Activated CD8-positive, alpha-beta memory T cell treated with anti-CD3 and anti-CD28 coated beads, Interleukin-2, amount 50 U/mL, for 24 hours (primary cell): ENCODE measurements at regions not wholly inside any gene's neighbourhood (a gene's known extent, or its start where the extent isn't known, plus 50 kb on each side); places are given as distances from the start of the nearest gene placed in this dataset.

Experiments
- DNase-seq: peaks from one replicate; pipeline ENCODE4 v3.0.0-alpha.2; 2020; ENCODE audit errors: extremely low read depth

DNA sequence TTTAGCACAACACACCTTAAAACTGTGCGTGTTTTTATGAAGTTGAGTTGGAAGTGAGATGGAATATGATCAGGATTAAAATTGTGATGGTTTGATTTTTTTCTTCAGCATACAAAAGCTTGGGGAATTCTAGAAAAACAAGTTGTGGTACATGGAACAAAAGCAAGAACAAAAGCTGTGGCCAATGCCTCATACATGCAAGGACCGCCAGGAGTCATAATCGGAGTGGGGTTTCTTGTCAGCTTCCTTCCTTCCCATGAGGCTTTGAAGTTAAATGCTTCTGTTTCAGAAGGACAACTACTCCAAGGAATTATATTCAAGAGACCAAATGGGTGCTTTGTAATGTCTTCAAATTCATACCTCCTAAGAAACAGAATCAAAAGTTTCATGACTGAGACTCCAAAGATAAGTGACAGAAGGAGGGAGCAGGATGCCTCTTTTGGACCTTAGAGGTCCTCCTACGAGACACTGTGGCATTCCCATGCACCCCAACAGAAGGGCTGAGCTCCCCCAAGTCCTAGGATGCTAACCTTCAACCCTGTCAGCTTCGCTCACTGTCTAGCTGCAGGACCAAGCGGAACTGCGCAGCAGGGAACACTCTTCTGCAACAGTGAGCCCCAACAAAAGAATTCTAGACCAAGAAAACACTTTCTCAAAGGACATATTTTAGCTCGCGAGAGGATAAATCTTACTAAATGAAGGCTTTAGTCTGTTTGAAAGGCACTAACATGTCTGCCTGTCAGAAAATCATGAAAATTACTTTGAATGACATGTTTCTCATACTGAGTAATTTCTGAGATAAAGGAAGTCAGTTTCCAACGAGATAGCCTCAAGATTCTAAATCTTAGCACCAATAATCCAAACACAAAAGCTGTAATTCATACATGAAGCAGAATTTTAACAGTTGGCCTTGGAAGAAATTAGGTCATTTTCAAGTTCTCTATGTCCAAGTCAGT, 108.5 kb upstream of the NHSL1 start:
- no peak for DNase-seq

- no peak for DNase-seq
Observed at GRCh38 chr6:138608896-138609295, 109.6 kb upstream of the NHSL1 start.

DNA sequence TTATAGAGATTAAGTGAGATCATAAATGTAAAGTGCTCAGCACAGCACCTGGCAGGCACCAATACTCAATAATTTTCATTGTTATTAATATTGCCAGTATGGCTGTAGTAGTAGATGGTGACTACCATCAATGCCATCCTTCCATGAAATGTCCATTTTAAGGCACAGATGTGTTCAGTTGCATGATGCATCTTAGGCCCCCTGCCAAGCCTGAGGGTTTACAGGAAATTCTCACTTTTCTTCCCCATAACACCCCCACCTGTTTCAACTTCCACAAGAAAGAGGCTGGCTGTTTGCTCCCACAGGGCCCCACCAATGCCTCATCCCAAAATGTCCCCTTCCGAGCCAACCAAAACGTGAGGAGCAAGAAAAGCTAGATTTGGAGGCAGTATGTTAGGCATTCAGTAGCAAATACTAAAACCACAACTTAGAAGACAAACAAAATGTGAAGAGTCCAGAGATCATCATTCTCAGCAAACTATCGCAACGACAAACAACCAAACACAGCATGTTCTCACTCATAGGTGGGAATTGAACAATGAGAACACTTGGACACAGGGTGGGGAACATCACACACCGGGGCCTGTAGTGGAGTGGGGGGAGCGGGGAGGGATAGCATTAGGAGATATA, 110.6 kb upstream of the NHSL1 start:
- no peak for DNase-seq

- no peak for DNase-seq
Observed at GRCh38 chr6:138610816-138611215, 111.5 kb upstream of the NHSL1 start.

- DNase-seq: no peak
Observed at GRCh38 chr6:138614151-138614550, 114.9 kb upstream of the NHSL1 start.

- no peak for DNase-seq
Observed at GRCh38 chr6:138618168-138618567, 118.9 kb upstream of the NHSL1 start.

DNA sequence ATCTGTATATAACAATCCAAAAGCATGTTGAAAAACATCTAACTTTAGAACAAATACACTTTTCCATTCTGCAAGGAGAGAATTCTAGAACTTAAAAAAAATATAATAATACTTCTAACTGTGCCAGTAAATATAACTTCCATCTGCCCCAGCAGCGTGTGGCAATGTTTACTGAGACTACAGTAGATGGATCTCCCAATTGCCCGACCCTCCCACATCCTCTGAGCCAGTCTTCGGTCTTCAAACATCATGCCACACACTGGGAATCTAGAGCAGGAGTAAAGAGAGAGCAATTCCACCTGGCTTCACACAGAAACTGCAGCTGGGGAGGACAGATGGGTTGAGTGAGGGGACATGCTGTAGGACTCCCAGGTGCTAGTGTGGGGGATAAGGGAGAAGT, 121.3 kb upstream of the NHSL1 start:
- DNase-seq: no peak

DNA sequence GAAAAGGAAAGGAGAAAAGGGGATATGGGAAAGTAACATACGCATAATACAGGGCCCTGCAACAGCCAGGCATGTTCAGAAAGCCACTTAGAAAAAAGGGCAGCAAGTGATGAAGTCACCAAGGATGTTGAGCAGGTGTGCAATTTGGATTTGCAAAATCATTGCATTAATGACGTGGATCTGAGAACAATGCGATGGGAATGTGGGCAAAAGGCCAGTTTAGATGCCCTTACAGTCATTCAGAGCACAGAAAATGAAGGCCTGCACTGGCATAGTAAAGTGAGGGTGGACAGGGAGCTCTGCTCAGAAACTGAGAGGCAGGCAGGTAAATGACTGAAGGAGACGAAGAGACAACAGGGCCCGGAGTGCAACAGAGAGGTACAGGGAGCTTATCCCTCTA, 123.7 kb upstream of the NHSL1 start:
- DNase-seq: no peak

GRCh38 chr6:138631566-138631965, 132.3 kb upstream of the NHSL1 start:
- DNase-seq: no peak

- no peak for DNase-seq
Observed at GRCh38 chr6:138637822-138638221, 135.7 kb upstream of the CCDC28A start.

DNA sequence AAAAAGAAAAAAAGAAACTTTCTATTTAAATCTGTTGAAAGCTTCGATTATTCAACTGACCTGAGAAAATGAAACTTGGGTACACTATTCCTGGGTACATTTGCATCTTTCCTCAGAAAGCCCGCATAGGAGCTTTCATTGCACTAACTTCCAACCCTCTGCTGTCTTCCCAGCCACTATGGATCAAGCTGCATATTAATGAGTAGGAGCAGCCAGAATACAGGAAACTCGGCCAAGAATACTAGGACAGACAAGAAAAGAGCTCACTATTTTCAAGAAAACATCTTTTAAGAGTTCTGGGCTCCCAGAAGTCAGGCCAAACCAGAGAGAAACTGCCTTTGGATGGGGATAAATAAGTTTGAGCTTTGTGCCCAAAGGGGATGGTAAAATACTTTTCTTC, 135.0 kb upstream of the CCDC28A start:
- no peak for DNase-seq

- no peak for DNase-seq
Observed at GRCh38 chr6:138640028-138640427, 133.5 kb upstream of the CCDC28A start.

DNA sequence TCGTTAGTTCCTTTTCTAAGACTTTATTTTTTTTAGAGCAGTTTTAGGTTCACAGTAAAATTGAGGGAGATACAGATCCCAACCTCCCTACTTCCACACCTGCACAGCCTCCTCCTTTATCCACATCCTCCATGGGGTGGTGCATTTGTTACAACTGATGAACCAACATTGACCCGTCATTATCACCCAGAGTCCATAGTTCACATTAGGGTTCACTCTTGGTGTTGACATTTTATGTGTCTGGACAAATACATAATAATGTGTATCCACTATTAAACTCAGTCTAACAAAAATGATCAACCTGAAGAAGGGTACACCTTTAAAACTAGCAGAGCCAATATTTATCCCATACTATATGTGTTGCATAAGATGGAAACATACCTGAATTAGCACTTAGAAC, 130.4 kb upstream of the CCDC28A start:
- DNase-seq: no peak

DNA sequence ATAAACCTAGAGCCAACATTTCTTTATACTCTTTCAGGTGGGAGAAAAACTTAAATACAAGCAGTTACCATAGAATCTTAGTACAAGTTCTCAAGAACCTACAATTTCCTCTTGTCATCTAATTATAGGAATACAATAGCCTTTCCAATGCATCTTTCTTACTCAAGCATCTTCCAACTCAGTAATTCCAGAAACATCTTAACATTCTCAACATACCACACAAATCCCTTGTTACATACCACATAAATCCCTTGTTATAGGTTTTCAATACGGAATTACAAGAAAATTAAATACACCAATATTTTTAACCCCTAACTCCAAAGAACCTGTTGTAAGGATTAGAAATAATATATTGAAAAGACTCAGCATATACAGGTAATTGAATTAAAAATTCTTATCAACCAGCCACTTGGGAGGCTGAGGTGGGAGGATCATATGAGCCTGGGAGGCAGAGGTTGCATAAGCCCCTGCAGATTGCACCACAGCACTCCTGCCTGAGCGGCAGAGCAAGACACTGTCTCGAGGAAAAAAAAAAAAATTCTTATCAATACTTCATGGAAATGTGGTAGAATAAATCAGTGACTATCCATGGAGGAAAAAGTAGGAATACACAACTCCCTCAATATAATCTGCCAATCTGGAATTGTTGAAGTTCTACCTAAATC, 127.5 kb upstream of the CCDC28A start:
- DNase-seq: no peak

- no peak for DNase-seq
Observed at GRCh38 chr6:138647006-138647405, 126.6 kb upstream of the CCDC28A start.

DNA sequence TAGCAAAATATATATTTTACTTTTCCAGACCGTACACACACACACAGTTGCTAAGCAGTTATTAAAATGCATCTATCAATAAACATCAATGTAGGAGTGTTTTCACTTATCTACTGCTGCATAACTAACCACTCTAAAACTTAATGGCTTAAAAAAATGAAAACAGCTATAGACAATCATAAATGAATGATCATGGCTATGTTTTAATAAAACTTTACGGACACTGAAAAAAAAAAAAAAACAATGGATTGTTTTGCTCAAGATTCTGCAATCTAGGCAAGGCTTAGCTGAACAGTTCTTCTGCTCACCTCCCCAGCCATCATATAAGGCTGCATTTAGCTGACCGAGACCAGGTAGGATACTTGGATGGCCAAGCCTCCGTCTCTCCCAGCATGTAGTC, 125.4 kb upstream of the CCDC28A start:
- DNase-seq: no peak

- DNase-seq: no peak
Observed at GRCh38 chr6:138651491-138651890, 122.1 kb upstream of the CCDC28A start.

DNA sequence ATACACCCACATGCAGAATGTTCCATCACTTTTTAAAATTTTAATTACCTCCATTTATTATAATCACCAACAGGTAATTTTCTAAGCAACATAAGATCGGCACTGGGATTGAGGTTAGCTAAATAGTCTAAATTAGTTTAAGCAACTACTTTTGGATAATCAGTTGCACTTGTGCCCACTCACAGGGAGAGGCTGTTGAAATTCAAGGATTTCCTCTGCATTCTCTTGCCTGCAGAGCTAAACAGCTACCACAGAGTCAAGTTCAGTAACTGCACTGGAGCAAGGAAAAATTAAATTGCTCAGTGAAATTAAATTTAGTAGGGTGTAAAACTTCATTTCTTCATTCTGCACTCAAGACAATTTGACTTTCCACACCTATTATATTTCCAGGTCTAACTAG, 120.7 kb upstream of the CCDC28A start:
- DNase-seq: no peak

DNA sequence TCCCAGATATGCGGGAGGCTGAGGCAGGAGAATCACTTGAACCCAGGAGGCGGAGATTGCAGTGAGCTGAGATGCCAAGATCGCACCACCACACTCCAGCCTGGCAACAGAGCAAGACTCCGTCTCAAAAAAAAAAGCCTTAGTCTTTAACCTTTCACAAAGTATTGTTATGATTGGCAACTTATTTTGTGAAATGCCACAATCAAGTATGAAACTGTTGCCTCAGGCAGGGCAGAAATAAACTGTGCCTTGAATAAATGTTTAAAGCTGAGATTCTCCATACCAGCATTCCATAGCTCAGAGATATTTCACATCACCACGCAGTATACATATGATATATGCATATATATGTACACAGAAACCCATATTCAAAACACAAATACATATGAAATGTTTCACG, 120.1 kb upstream of the CCDC28A start:
- no peak for DNase-seq

GRCh38 chr6:138654715-138655634, 118.6 kb upstream of the CCDC28A start:
- DNase-seq: no peak

DNA sequence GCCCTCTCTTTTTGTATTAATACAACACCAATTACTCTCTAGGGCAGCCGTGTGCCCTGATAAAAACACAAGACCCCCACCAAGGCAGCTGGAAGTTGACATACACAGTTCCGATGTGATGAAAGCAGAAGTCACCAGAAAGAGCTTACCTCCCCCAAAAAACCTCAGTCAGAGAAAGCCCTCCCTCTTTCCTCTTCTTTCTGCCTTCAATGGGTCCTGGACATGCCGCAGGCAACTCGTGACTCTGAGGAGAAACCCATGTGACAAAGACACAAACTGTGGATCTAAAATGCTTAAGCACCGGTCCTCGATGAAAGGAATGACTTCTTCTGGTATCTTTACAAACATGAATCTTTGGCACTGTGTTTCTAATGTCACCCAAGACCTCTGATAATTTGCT, 117.7 kb upstream of the CCDC28A start:
- DNase-seq: no peak
